ENCODE measurements at regions not wholly inside any gene's neighbourhood (a gene's known extent, or its start where the extent isn't known, plus 50 kb on each side); places are given as distances from the start of the nearest gene placed in this dataset.

DNA sequence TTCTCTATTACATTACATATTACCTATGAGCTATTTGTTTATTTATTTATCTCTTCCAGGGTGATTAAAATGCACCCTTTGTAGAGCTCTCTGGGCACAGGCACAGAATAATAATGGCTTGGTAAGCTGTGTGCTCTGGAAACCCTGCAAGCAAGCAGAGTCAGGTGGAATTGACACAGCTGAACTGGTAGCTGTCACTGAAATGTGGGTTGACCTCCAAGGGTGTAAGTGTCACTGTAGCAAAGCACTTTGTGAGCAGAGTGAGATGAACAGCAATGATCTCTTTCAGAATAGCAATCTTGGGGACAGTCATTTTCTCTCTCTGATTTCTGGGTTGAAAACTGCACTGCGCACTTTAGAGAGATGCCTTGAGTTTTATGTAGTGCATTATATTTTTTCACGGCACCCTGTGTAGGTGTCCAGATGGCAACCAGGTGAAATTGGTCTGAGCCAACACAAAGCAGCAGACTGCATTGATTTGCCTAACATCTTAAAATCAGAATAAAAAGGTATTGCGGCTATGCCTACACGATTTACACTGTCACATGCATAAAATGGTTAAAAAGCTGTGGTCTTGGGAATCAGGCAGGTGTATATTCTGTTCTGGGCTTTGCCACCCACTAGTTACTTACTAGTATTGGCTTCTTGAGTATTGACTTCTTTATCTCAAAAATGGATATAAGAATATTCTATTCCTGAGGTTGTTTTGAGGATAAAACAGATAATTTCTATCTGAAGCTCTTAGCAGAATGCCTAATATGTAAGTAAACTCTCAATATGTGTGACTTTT is 450.3 kb downstream of the RAPGEF2 start:
- H3K9me3 ChIP-seq (replicated peaks; ENCODE audit: insufficient read depth, low read length) = no peaks in the 10 kb centered on the region
- no peaks in the 10 kb centered on the region for H3K79me2 ChIP-seq (ENCODE audit: low read length)
- no peak overlapping the region for H3K4me3 ChIP-seq (ENCODE audit: low read length)
- no peak overlapping the region for H3K27ac ChIP-seq (ENCODE audit: low read length)
- no peak overlapping the region for H3K4me2 ChIP-seq (ENCODE audit: low read depth, low read length)
- no peaks in the 10 kb centered on the region for H3K36me3 ChIP-seq (replicated peaks; ENCODE audit: insufficient read depth, low read length)
- no peak overlapping the region for H2AFZ ChIP-seq (ENCODE audit: low read length)
- no peak for DNase-seq
- TF ChIP-seq CTCF (IDR thresholded peaks at IDR 0.05; ENCODE audit: low read length) (no peak), EZH2phosphoT487 (IDR thresholded peaks at IDR 0.05; ENCODE audit: low read length) (no peak), EZH2 (optimal IDR thresholded peaks at IDR 0.05; ENCODE audit: low read depth, low read length) (no peak)
- no peak overlapping the region for H3K9ac ChIP-seq (ENCODE audit: low read length)
- H3K9me2 ChIP-seq (replicated peaks; ENCODE audit: insufficient read depth, low read length) = no peaks in the 10 kb centered on the region
- H3K4me1 ChIP-seq (ENCODE audit: low read length) = no peaks in the 10 kb centered on the region
- H4K20me1 ChIP-seq (ENCODE audit: insufficient read depth, low read length) = no peaks in the 10 kb centered on the region
- no peaks in the 10 kb centered on the region for H3F3A ChIP-seq (ENCODE audit: insufficient read depth, low read length)
- H3K27me3 ChIP-seq (replicated peaks; ENCODE audit: insufficient read depth, low read length) = no peaks in the 10 kb centered on the region

- H3K27me3 ChIP-seq (replicated peaks; ENCODE audit: insufficient read depth, low read length) = no peaks in the 10 kb centered on the region
- H3K27ac ChIP-seq (ENCODE audit: low read length) = no peak overlapping the region
- H3K9ac ChIP-seq (ENCODE audit: low read length) = no peak overlapping the region
- no peaks in the 10 kb centered on the region for H3F3A ChIP-seq (ENCODE audit: insufficient read depth, low read length)
- TF ChIP-seq EZH2phosphoT487 (IDR thresholded peaks at IDR 0.05; ENCODE audit: low read length) (no peak), CTCF (IDR thresholded peaks at IDR 0.05; ENCODE audit: low read length) (no peak), EZH2 (optimal IDR thresholded peaks at IDR 0.05; ENCODE audit: low read depth, low read length) (no peak)
- no peaks in the 10 kb centered on the region for H3K4me1 ChIP-seq (ENCODE audit: low read length)
- no peak for DNase-seq
- H4K20me1 ChIP-seq (ENCODE audit: insufficient read depth, low read length) = no peaks in the 10 kb centered on the region
- H3K36me3 ChIP-seq (replicated peaks; ENCODE audit: insufficient read depth, low read length) = no peaks in the 10 kb centered on the region
- H3K79me2 ChIP-seq (ENCODE audit: low read length) = no peaks in the 10 kb centered on the region
- no peaks in the 10 kb centered on the region for H3K9me2 ChIP-seq (replicated peaks; ENCODE audit: insufficient read depth, low read length)
- no peak overlapping the region for H3K4me3 ChIP-seq (ENCODE audit: low read length)
- H3K9me3 ChIP-seq (replicated peaks; ENCODE audit: insufficient read depth, low read length) = no peaks in the 10 kb centered on the region
- H2AFZ ChIP-seq (ENCODE audit: low read length) = no peak overlapping the region
- H3K4me2 ChIP-seq (ENCODE audit: low read depth, low read length) = no peak overlapping the region
Measured at GRCh38 chr4:159555873-159556272, 453.0 kb downstream of the RAPGEF2 start.

DNA sequence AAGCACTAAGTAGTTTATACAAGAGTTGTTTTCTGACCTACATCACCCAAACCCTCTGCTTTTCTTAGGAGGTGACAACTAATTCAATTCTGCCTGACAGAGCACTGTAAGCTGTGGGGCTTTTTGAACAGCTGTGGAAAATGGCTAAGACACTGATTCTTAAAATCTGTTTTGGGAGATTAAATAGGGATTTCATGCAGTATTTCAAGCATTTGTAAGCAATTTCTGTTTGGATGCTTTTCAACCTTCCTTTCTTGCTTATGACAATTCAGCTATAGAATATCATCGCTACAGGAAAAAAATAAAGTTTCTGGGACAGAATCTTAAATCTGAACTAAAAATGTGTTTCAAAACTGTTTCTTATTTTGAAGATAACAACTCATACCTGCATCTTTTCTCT is 459.5 kb downstream of the RAPGEF2 start:
- DNase-seq = no peak
- H3K9ac ChIP-seq (ENCODE audit: low read length) = no peak overlapping the region
- H4K20me1 ChIP-seq (ENCODE audit: insufficient read depth, low read length) = no peaks in the 10 kb centered on the region
- no peak overlapping the region for H3K27ac ChIP-seq (ENCODE audit: low read length)
- TF ChIP-seq EZH2 (optimal IDR thresholded peaks at IDR 0.05; ENCODE audit: low read depth, low read length) (no peak), EZH2phosphoT487 (IDR thresholded peaks at IDR 0.05; ENCODE audit: low read length) (no peak), CTCF (IDR thresholded peaks at IDR 0.05; ENCODE audit: low read length) (no peak)
- no peaks in the 10 kb centered on the region for H3K9me2 ChIP-seq (replicated peaks; ENCODE audit: insufficient read depth, low read length)
- H3K36me3 ChIP-seq (replicated peaks; ENCODE audit: insufficient read depth, low read length) = no peaks in the 10 kb centered on the region
- H3K27me3 ChIP-seq (replicated peaks; ENCODE audit: insufficient read depth, low read length) = no peaks in the 10 kb centered on the region
- no peaks in the 10 kb centered on the region for H3F3A ChIP-seq (ENCODE audit: insufficient read depth, low read length)
- H2AFZ ChIP-seq (ENCODE audit: low read length) = no peak overlapping the region
- H3K4me1 ChIP-seq (ENCODE audit: low read length) = no peaks in the 10 kb centered on the region
- no peak overlapping the region for H3K4me2 ChIP-seq (ENCODE audit: low read depth, low read length)
- H3K79me2 ChIP-seq (ENCODE audit: low read length) = no peaks in the 10 kb centered on the region
- no peak overlapping the region for H3K4me3 ChIP-seq (ENCODE audit: low read length)
- H3K9me3 ChIP-seq (replicated peaks; ENCODE audit: insufficient read depth, low read length) = no peaks in the 10 kb centered on the region

Data from MM.1S (cell line).